A673 (cell line): ENCODE measurements at regions not wholly inside any gene's neighbourhood (a gene's known extent, or its start where the extent isn't known, plus 50 kb on each side); places are given as distances from the start of the nearest gene placed in this dataset.

Source experiments
- CTCF ChIP-seq: fragments of 300-800, 200-600 bp; sonication (generic); conservative IDR thresholded peaks from 2 replicates; pipeline ENCODE4 v1.5.1; 2017; ENCODE audit warnings: low read depth, mild to moderate bottlenecking, antibody characterized with exemption, low read length, moderate library complexity, mixed read lengths
- EZH2 ChIP-seq: fragments of 200-600 bp; sonication (generic); IDR thresholded peaks from 2 replicates; pipeline ENCODE4 v1.6.1; 2017; ENCODE audit warnings: borderline replicate concordance, low read depth, mild to moderate bottlenecking, mixed read lengths, antibody characterized with exemption, low read length; ENCODE audit not compliant: poor library complexity, severe bottlenecking

- TF ChIP-seq CTCF: no peak
- no peak for TF ChIP-seq EZH2
Observed at GRCh38 chr9:87375397-87376073, 122.1 kb upstream of the DAPK1 start.
